ENCODE measurements at regions not wholly inside any gene's neighbourhood (a gene's known extent, or its start where the extent isn't known, plus 50 kb on each side); places are given as distances from the start of the nearest gene placed in this dataset.

DNA sequence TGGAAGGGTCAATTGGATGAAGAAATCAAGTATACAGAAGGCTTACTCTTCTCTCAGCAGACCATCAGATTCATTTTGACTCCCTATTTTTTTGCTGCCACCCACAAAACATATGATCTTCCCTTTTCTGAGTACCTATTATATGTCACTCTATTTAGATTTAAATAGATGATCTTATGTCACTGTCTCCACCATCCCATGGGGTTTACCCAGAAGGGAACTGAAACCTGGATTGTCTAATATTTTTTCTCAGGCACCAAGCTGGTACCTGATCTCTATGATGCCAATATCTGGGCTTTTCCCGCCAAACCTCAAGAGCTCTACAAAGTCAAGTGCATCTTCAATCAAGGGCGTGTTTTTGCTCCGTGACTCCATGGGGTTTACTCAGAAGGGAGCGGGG lies 118.7 kb downstream of the GAS1 start:
- CTCF ChIA-PET: no interaction called here
- intact Hi-C loops (cut with DNase I, micrococcal nuclease): no loop called here
- ATAC-seq (no peak), DNase-seq (no peak)
- H3K4me3 Mint-ChIP-seq: no peak overlapping the region
- H3K4me1 Mint-ChIP-seq: no peaks in the 10 kb centered on the region
- peaks cover 5% of the 10 kb centered on the region for H3K27me3 Mint-ChIP-seq
- no peaks in the 10 kb centered on the region for H3K36me3 Mint-ChIP-seq (ENCODE audit: low read depth)
- no peak overlapping the region for H3K27ac Mint-ChIP-seq
- H3K9me3 Mint-ChIP-seq (ENCODE audit: low read depth): no peaks in the 10 kb centered on the region
- POLR2A ChIA-PET: no interaction called here

DNA sequence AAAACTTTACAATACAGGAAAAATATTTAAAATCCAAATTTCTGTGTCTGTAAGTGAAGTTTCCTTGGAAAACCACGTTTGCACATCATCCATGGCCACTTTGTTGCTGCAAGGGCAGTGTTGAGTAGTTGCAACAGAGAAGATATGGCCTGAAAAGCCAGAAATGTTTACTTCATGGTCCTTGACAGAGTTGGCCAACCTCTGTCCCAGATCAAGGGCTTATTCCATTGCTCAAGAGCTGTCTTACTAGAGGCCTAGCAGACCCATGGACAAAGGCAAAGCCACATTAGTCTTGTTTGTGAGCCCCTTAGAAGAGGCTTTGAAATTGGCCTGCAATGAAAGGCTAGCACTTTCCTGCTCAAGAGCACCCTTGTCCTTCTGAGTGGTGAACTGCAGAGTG lies 119.4 kb downstream of the GAS1 start:
- H3K4me1 Mint-ChIP-seq: no peaks in the 10 kb centered on the region
- no peaks in the 10 kb centered on the region for H3K9me3 Mint-ChIP-seq (ENCODE audit: low read depth)
- H3K27ac Mint-ChIP-seq: no peak overlapping the region
- intact Hi-C loops (cut with DNase I, micrococcal nuclease): no loop called here
- no peaks in the 10 kb centered on the region for H3K36me3 Mint-ChIP-seq (ENCODE audit: low read depth)
- ChIA-PET POLR2A (no interaction called here), CTCF (no interaction called here)
- no peak overlapping the region for H3K4me3 Mint-ChIP-seq
- DNase-seq: no peak
- peaks cover 5% of the 10 kb centered on the region for H3K27me3 Mint-ChIP-seq
- ATAC-seq: no peak

DNA sequence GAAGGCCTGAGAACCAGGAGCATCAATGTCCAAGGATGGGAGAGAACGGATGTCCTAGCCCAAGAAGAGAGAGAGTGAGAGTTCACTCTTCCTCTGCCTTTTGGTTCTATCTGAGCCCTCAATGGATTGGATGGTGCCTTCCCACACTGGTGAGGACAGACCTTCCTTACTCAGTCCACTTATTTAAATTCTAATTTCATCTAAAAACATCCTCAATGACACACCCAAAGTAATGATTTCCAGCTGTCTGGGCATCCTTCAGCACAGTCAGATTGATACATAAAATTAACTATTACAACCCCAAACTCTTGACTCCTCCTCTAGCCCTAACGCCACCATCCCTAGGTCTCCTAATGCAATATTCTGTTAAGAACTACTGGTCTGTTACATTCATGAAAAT lies 122.0 kb downstream of the GAS1 start:
- intact Hi-C loops (cut with DNase I, micrococcal nuclease): no loop called here
- ChIA-PET CTCF (no interaction called here), POLR2A (no interaction called here)
- H3K27me3 Mint-ChIP-seq: peaks cover 13% of the 10 kb centered on the region
- DNase-seq: no peak
- no peaks in the 10 kb centered on the region for H3K4me1 Mint-ChIP-seq
- no peak for ATAC-seq
- no peak overlapping the region for H3K27ac Mint-ChIP-seq
- no peak overlapping the region for H3K4me3 Mint-ChIP-seq
- H3K36me3 Mint-ChIP-seq (ENCODE audit: low read depth): no peaks in the 10 kb centered on the region
- H3K9me3 Mint-ChIP-seq (ENCODE audit: low read depth): no peaks in the 10 kb centered on the region

DNA sequence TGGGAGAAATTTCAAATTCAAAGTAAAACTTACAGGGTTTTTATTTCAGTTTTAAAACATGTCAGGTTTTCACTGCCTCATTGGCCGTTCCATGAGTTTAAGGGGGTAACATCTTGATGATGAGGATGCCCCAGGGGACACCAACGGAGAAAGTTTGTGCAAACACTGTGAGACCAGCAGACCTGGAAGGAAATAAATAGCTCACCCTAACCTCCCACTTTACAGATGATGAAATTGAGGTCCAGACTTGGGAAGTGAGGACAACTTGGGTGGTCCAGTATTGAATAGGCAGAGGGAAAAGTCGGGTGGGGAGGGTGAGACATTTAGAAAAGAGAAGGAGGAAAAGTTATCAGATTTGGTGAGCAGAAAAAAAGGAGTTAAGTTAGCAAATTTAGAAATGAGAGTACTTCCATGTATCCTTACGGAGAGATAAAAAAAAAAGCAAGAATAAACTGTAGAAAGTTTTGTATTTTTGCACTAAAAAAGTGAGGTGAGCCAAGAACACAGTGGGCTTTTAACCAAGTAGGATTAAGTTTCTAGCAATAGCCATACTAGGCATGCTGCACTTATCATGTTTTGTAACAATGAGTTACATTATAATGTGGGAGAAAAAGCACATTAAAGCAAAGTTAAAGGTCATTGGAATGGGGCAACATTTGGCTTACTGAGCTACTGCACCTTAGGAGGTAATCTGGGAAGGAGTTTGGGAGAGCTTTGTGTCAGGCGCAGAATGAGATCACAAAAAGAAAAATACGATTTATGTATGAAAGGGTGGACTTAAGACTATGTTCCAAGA lies 125.1 kb downstream of the GAS1 start:
- Mint-ChIP-seq H3K27me3 (peaks cover 16% of the 10 kb centered on the region), H3K36me3 (ENCODE audit: low read depth) (no peaks in the 10 kb centered on the region), H3K4me3 (no peak overlapping the region), H3K4me1 (no peaks in the 10 kb centered on the region), H3K27ac (no peak overlapping the region), H3K9me3 (ENCODE audit: low read depth) (no peaks in the 10 kb centered on the region)
- DNase-seq: no peak
- intact Hi-C loops (cut with DNase I, micrococcal nuclease): no loop called here
- CTCF ChIA-PET: no interaction called here
- ATAC-seq: no peak
- POLR2A ChIA-PET: no interaction called here

DNA sequence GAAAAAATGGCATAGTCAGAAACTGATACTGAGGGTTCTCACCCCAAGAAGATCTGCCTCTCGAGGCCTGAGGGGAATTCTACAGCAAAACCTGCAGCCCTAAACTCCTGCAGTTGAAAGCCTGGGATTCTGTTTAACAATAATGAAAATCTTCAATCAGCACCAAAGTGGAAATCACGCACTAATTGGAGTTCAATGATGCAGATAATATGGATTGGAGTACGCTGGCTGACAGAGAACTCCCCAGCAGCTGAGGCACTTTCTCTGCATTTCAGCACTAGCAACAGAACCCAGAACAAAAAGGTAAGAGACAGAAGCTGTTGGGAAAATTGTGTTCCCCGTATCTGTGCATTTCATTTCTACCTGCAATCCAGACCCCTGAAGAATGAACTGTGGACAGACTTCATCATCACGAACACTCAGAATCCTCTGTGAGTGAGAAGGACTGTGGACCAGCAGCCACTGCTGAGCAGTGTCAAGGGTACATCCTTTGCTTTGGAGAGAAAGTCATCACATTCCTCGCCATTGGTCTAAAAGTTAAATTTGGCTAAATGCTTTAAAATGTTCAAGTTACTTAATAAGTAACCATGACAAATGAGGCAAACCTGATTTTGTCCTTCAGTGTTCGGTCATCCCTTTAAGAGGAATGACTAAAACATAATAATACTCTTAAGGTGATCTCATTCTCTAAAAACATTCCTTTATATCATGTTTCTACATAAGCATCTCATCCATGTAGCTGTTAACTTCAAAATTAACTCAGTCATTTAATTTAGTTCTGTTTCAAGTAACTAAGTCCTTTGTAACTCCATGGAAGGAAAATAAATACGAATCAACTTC lies 126.1 kb downstream of the GAS1 start:
- DNase-seq: no peak
- intact Hi-C loops (cut with DNase I, micrococcal nuclease): no loop called here
- CTCF ChIA-PET: no interaction called here
- POLR2A ChIA-PET: no interaction called here
- ATAC-seq: no peak
- H3K36me3 Mint-ChIP-seq (ENCODE audit: low read depth): no peaks in the 10 kb centered on the region
- H3K27ac Mint-ChIP-seq: no peak overlapping the region
- H3K27me3 Mint-ChIP-seq: peaks cover 14% of the 10 kb centered on the region
- H3K4me3 Mint-ChIP-seq: no peak overlapping the region
- H3K9me3 Mint-ChIP-seq (ENCODE audit: low read depth): no peaks in the 10 kb centered on the region
- no peaks in the 10 kb centered on the region for H3K4me1 Mint-ChIP-seq

DNA sequence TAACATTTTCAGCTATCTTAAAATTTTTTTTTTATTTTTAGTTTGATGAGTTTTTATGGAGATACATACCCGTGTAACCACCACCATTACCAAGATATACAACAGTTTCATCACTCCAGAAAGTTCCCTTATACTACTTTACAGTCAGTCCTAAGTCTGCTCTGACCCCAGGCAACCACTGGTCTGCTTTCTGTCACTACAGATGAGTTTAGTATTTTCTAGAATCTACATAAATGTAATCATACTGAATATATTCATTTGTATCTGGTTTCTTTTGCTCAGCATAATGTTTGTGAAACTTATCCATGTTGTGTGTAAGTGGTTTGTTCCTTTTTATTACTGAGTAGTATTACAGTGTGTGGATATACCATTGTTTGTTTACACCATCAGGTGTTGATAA lies 127.8 kb downstream of the GAS1 start:
- intact Hi-C loops (cut with DNase I, micrococcal nuclease): no loop called here
- H3K4me3 Mint-ChIP-seq: no peak overlapping the region
- no peak overlapping the region for H3K27ac Mint-ChIP-seq
- ATAC-seq (no peak), DNase-seq (no peak)
- CTCF ChIA-PET: interaction anchor here (0.5 kb wide), 1 partner anchor 330 kb away, joined by 3 read pairs; no protein-coding TSS in a partner anchor
- H3K27me3 Mint-ChIP-seq: peaks cover 12% of the 10 kb centered on the region
- H3K36me3 Mint-ChIP-seq (ENCODE audit: low read depth): no peaks in the 10 kb centered on the region
- H3K9me3 Mint-ChIP-seq (ENCODE audit: low read depth): no peaks in the 10 kb centered on the region
- H3K4me1 Mint-ChIP-seq: no peaks in the 10 kb centered on the region
- POLR2A ChIA-PET: no interaction called here

DNA sequence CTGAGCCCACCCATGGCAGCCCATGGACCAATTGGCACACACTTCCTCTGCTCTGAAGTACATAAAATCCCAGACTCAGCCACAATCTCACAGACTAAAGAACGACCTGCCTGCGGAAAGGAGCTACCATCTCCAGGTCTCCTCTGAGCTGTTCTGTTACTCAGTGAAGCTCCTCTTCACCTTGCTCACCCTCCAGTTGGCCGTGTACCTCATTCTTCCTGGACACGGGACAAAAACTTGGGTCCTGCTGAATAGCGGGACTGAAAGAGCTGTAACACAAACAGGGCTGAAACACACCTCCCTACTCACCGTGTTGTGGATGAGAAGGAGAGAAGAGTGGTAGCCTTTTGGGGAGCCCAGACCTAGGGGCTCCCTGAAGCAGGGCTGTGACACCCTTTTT lies 128.7 kb downstream of the GAS1 start:
- Mint-ChIP-seq H3K4me3 (no peak overlapping the region), H3K27ac (no peak overlapping the region), H3K36me3 (ENCODE audit: low read depth) (no peaks in the 10 kb centered on the region), H3K4me1 (no peaks in the 10 kb centered on the region), H3K27me3 (peaks cover 12% of the 10 kb centered on the region), H3K9me3 (ENCODE audit: low read depth) (no peaks in the 10 kb centered on the region)
- ATAC-seq (no peak), DNase-seq (no peak)
- ChIA-PET CTCF (interaction anchor here (0.6 kb wide), 1 partner anchor 142 kb away, joined by 3 read pairs; no protein-coding TSS in a partner anchor), POLR2A (no interaction called here)
- intact Hi-C loops (cut with DNase I, micrococcal nuclease): no loop called here

DNA sequence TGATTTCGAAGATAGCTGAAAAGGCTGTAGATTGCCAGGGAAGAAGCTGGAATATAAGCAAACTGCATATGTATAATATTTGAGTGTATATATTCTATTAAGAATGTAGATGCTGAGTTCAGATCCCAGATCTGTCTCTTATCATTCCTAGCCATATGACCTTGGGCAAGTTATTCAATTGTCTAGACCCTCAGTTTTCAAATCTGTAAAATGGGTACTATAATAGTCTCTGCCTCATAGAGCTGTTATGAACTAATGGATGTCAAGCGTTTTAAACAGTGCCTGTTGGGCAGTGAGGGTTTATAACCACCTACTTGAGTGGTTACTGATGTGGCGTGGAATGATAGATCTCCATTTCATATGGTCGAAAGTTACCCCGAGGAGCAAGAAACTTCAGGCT lies 130.4 kb downstream of the GAS1 start:
- ATAC-seq (no peak), DNase-seq (no peak)
- Mint-ChIP-seq H3K27ac (no peak overlapping the region), H3K4me3 (no peak overlapping the region), H3K27me3 (peaks cover 7% of the 10 kb centered on the region), H3K36me3 (ENCODE audit: low read depth) (no peaks in the 10 kb centered on the region), H3K9me3 (ENCODE audit: low read depth) (no peaks in the 10 kb centered on the region), H3K4me1 (no peaks in the 10 kb centered on the region)
- intact Hi-C loops (cut with DNase I, micrococcal nuclease): no loop called here
- ChIA-PET POLR2A (no interaction called here), CTCF (interaction anchor here (0.7 to 1.3 kb wide), 4 partner anchors 8 to 217 kb away, joined by 3 read pairs; no protein-coding TSS in a partner anchor)

DNA sequence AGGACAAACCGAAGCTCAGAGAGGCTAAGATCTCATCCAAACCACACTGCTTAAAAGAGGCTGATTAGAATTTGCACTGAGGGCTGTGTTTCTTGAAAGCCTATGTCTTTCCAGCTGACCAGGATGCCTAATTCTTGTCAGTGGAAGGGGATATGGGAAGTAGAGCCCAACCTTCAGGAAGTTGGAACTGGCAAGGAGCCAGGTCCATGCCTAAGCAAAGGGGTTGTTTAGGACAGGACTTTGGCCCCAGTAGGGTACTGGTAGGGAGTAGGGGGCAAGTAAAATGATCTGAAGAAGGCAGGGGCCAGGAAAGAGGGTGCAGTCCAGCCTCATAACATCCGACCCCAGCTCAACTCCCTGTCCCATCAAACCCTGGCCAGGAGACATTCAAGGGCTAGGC lies 130.9 kb downstream of the GAS1 start:
- H3K27me3 Mint-ChIP-seq: peaks cover 7% of the 10 kb centered on the region
- no peaks in the 10 kb centered on the region for H3K4me1 Mint-ChIP-seq
- intact Hi-C loops (cut with DNase I, micrococcal nuclease): no loop called here
- no peak overlapping the region for H3K27ac Mint-ChIP-seq
- ChIA-PET POLR2A (no interaction called here), CTCF (interaction anchor here (0.7 to 1.3 kb wide), 3 partner anchors 8 to 217 kb away, joined by 3 read pairs; no protein-coding TSS in a partner anchor)
- no peaks in the 10 kb centered on the region for H3K9me3 Mint-ChIP-seq (ENCODE audit: low read depth)
- DNase-seq (no peak), ATAC-seq (no peak)
- H3K36me3 Mint-ChIP-seq (ENCODE audit: low read depth): no peaks in the 10 kb centered on the region
- H3K4me3 Mint-ChIP-seq: no peak overlapping the region

DNA sequence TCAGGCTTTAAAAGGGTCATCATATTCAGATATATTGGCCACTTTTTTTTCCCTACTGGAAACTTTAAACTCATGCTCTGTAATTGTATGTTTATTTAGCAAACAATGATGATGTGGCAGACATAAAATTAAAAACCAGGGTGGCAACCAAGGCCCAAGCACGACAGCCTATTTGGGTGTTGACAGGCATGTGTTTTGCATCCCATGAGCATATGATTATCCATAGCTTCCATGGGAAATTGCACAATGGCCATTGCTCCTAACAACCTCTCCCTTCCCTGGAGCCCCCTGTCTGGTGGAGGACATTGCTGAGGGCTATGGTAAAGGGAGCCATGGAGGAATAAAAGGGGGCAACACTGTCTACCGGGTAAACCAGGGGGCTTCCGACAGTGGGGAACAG lies 134.7 kb downstream of the GAS1 start:
- CTCF ChIA-PET: no interaction called here
- ATAC-seq (no peak), DNase-seq (no peak)
- Mint-ChIP-seq H3K4me3 (no peak overlapping the region), H3K36me3 (ENCODE audit: low read depth) (no peaks in the 10 kb centered on the region), H3K27me3 (peaks cover 5% of the 10 kb centered on the region), H3K27ac (no peak overlapping the region), H3K9me3 (ENCODE audit: low read depth) (no peaks in the 10 kb centered on the region), H3K4me1 (no peaks in the 10 kb centered on the region)
- POLR2A ChIA-PET: no interaction called here
- intact Hi-C loops (cut with DNase I, micrococcal nuclease): no loop called here

DNA sequence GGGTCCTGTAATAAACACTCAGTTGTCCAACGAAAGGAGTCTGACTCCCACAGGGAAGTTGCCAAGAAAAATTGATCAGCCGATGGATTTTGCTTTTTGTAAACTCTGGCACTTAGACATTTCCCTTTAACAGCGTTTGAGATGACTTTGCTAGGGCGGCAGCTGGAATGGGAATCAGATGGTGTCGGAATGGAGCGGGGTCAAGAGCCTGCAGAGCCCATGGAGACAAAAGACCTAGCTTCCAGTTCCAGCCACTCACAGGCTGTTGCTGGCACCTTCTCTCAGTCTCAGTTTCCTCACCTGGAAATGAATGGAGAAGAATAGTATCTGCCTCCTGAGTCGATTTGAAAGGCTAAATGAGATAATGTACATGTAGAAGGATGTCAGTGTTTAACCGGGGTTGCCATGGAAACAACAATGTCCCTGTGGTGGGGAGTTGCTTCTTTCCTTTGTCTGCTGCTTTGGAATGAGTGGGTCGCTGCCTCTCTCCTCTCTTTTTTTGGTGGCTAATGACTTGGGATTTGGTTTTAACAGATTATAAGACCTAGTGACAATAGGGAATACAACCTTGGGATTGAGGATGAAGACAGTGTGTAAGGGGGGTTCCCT lies 137.4 kb downstream of the GAS1 start:
- H3K9me3 Mint-ChIP-seq (ENCODE audit: low read depth): no peaks in the 10 kb centered on the region
- DNase-seq: no peak
- H3K36me3 Mint-ChIP-seq (ENCODE audit: low read depth): no peaks in the 10 kb centered on the region
- peaks cover 4% of the 10 kb centered on the region for H3K27me3 Mint-ChIP-seq
- no peak overlapping the region for H3K27ac Mint-ChIP-seq
- ChIA-PET POLR2A (no interaction called here), CTCF (no interaction called here)
- H3K4me3 Mint-ChIP-seq: no peak overlapping the region
- no peak for ATAC-seq
- no peaks in the 10 kb centered on the region for H3K4me1 Mint-ChIP-seq
- intact Hi-C loops (cut with DNase I, micrococcal nuclease): no loop called here

DNA sequence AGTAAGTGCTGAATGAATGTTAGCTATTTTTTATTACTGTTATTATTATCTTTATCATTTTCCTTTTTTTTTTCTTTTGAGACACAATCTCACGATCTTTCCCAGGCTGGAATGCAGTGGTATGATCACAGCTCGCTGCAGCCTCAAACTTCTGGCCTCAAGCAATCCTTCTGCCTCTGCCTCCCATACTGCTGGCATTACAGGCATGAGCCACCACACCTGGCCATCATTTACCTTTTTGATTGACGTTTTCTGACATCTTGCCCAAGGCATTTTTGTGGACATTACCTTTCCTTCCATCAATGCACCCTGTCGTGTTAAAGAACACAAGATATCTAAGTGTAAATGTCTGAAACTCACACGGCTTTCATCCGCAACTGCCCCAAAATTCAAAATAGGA lies 138.2 kb downstream of the GAS1 start:
- ChIA-PET POLR2A (no interaction called here), CTCF (interaction anchor here (1.0 kb wide), 1 partner anchor 8 kb away, joined by 3 read pairs; no protein-coding TSS in a partner anchor)
- Mint-ChIP-seq H3K4me1 (no peaks in the 10 kb centered on the region), H3K27me3 (peaks cover 4% of the 10 kb centered on the region), H3K27ac (no peak overlapping the region), H3K9me3 (ENCODE audit: low read depth) (no peaks in the 10 kb centered on the region), H3K4me3 (no peak overlapping the region), H3K36me3 (ENCODE audit: low read depth) (no peaks in the 10 kb centered on the region)
- intact Hi-C loops (cut with DNase I, micrococcal nuclease): no loop called here
- DNase-seq: no peak
- no peak for ATAC-seq

Data from activated CD4-positive, alpha-beta T cell treated with anti-CD3 and anti-CD28 coated beads for 36 hours (primary cell).